GM18517 (cell line): ENCODE measurements at regions not wholly inside any gene's neighbourhood (a gene's known extent, or its start where the extent isn't known, plus 50 kb on each side); places are given as distances from the start of the nearest gene placed in this dataset.

Experiments
- ATAC-seq: cut with Tn5 transposase; IDR thresholded peaks from one replicate; pipeline ENCODE4 v1.9.1; 2021; ENCODE audit warnings: mild to moderate bottlenecking, moderate library complexity; ENCODE audit not compliant: unreplicated experiment

DNA sequence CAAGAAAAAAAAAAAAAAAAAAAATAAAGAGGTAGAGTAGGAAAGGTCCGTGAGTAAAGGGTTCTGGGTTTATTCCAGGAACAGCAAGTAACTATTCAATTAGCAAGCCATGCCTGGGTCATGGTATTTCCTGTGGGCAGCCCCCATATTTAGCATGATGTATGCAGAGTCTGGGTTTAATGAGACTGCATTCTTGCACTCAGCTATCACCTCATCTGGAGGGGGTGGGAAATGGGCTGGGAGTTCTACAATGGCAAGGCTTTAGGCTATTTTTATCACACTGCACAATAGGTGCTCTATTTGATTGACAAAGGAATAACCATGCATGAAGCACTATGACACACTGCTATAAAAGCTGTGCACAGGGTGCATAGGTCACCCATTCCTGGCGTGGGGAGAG is 104.0 kb upstream of the CCL2 start:
- ATAC-seq = no peak

DNA sequence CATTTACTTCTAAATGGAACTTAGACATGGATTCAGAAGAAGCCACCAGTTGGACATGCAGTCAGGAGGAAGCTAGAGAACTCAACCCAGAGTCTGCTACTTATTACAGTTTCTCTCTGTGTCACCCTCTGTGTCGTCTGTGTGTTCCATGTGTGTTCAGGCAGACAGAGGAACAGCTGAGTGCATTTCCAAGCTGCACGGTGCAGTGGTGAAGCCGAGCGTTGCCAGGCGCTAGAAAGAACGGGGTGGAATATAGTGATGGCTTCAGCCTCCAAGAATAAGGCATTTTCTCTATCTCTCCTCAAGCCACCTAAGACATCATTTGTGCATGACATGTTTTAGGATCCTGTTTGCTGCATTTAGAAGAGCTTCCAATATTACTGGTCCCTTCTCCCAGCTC is 101.1 kb upstream of the CCL2 start:
- ATAC-seq = no peak

DNA sequence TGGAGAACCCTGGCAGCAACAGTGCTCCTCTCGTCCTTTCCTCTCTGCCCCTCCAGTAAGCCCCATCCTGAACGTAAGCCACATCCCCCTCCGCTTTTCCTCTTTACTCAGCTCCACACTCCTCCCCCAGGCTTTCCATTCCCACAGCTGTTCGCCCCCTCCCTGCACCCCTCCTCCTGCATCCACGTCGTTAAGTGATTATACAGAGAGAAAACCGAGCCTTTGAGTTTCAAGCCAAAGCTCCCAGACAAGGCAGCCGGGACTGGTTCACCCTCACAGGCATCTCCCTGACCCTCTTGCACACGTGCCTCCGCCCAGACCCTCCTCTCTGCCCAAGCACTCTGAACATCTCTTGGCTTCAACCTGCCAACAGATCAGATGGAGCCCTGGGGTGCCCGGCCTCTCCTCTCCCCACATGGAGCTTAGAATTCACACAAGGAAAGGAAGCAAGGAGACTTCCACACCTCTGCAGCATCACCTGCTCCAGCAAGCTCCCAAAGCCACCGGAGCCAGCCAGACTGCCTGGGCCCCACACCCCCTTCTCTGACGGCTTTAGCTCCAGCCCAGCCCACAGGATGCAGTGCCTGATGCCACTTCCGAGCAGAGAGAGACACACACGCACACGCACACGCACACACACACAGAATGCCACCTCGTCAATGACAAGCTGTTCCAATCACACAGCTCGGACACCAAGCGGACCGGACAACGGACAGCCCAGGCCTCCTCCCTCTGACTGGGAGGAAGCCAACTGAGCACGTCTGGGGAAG is 99.9 kb upstream of the CCL2 start:
- ATAC-seq = no peak

DNA sequence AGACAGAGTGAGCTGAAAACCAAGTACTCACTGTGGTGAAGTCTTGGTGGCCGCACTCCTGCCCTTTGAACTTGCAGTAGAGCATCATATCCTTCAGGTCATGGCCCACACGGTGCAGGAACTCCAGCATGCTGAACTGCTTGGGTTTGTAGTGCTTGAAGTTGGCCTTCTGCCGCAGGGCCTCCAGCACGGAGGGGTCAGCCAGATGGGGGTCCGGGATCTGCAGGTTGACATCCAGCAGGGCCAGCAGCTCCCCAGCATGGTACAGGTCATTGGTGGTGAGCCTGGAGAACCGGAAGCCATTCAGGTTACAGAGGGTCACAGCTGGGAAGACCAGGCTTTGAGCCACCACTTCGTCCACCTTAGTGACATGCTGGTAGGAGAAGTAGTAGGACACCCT is 99.1 kb upstream of the CCL2 start:
- no peak for ATAC-seq

DNA sequence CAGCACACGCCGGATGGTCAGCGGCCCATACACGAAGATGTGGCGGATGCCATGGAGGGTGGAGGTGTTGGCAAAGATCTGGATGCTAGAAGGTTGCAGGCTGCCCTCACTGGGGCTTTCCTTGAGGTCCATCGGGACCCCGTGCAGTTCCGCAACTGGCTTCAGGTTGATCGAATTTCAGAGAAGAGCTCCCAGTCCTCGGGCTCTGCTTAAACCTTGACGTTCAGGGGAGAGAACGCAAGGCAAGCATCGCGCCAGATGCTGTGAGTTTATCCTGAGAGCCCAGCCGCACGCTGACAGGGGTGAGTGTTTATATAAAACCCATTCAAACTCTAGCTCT is 98.7 kb upstream of the CCL2 start:
- no peak for ATAC-seq

DNA sequence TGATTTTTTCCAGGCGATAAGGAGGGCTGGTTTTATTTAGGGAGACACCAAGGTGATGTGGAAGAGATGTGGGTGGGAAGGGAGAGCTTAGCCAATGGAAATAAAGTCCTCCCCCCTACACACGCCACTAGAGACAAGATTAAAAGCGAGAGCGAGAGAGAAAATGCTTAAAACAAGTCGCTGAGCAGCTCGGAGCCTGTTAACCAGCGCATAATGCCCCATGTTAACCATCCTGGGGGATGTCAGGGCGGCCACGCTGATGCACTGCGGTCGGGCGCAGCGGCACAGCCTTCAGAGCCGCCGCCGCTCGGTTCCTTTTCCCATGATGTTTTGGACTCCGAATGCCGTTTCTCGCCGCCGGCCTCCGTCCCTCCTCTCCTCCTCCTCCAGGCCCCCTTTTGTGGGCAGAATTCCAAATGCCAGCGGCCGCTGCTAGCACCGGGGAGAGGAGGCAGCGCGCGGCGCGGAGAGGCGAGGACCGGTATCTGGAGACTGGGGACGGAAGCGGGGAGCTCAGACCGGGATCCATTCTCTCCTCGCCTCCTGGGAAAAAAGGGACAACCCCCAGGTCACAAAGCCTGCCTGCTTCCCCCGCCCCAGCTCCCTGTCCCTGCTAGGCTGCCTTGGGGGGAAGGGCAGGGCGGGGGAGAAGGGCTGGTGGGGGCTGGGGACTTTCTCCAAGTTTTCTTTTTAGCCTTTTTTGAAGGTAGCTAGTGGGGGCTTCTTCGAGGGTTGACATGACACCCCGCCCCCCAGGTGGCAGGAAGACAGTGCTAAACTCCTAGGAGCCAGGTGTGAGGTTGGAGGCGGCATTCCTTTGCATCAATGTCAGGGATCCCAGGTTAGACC is 98.1 kb upstream of the CCL2 start:
- ATAC-seq = no peak

DNA sequence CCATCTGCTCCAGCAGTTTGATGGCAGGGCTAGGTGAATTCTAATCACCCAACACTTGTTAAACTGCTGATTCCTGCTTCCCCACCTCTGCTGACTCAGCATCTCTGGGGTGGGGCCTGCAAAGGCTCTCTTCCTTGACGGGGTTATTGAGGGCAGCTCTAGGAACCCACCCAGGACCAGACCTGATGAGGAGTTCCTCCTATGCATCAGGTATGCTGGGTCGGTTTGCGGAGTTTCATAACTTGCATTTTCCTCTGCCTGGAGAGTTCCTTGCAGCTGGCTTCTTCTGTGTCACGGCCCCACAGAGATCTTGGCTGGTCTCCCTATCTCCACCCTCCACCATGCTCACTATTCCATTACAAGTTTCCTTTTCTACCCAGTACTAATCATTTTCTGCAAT is 93.4 kb upstream of the CCL2 start:
- no peak for ATAC-seq

DNA sequence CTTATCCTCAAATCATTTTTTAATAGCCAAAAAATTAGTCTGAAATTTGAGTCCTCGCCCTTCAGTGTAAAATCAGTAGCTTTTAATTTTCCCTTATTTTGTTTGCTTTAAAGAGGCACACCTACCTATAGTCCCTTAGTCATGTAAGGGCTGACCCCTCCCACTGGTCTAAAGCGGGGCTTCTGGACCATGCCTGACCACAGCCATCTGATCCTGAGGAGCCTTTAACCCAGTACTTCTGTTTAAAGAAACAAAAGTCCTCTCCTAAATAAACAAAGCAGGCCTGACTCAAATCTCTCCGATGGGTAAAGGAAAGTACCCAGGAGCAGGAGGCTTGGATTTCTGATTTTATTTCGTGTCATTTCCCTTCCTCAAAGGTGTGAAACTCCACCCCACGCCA is 92.0 kb upstream of the CCL2 start:
- no peak for ATAC-seq

DNA sequence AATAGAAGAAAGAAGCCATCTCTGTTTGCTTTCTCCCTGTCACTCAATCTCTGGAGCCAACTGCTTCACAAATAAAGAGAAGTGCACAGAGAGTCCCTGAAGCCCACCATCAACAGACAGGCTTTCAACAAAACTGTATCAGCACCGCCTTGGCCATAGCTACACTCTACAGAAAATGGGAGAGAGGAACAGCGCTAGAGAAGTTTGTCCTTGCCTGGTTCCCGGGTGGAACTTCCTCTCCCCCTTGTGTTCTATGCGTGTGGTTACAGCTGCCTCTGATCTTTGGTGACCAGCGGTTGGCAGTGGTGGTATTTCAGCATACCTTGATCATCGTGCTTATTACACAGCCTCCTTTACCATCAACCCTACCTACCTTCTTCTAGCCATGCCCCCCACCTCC is 91.4 kb upstream of the CCL2 start:
- no peak for ATAC-seq

DNA sequence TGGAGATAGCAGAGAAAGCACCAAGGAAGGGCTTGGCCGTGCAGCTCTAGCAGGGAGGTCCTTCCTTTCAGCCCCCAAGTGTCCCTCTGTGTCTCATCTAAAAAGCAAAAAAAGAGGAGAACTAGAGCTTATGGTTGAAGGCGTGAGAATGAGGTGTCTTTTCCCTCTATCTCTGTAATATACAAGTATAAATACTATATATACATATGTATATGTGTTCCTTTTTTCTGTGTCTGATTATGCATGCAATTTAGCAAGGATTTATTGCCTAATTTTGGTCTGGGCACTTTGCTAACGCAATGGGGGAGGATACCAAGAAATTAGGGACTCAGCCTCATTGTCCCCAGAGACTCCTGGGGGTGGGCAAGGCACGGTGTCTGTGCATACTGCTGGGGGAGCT is 90.2 kb upstream of the CCL2 start:
- ATAC-seq = no peak

DNA sequence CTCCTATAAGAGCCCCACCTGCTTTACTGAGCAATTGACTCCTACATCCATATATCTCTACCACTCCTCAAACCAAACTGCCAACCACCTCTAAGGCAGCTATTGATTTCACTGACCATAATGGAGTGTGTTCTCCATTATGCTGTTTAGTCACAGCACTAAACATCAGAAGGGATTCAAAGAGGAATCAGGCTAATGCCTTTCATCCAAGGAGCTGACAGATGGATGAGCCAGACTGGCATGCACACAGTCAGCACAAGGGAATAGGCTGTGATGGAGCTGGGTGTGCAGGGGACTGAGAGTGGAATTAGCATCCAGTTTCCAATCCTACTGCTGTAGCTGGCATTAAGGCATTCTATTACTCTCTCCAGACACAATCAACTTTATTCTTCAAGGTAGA is 88.7 kb upstream of the CCL2 start:
- ATAC-seq = no peak

DNA sequence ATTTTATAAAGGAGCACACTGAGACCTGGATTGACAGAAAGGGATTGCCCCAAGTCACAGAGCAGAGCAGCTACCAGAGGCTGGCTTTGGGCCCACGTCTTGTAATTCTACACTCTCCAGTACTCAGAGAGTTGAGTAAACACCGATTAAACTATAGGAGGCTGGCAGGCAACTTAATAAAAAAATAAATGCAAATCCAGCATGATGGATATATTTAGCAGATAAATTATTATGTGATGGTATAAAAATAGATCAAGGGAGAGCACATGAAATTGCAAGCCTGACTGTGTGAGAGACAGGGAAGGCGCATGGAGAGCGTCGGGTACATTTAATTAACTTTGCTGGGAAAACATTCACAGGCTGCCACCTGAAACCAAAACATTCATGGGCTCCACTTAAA is 87.7 kb upstream of the CCL2 start:
- ATAC-seq = no peak

DNA sequence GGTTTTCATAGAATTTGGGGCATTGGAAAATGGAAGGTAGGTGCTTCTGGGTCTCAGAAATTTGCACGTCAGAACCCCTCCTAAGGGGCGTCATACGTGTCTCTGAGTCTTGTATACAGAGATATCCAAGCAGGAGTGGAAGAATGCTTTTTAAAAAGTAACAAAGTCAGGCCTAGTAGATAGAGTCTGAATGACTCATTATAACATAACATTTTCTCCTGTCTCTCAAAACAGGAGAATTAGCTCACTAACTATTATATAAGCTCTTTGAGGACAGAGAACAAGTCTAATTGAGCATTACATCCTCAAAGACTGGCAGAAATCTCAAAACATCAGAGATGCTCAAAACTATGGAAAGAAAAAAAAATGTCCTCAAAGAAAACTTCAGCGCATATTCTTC is 86.1 kb upstream of the CCL2 start:
- ATAC-seq = no peak

DNA sequence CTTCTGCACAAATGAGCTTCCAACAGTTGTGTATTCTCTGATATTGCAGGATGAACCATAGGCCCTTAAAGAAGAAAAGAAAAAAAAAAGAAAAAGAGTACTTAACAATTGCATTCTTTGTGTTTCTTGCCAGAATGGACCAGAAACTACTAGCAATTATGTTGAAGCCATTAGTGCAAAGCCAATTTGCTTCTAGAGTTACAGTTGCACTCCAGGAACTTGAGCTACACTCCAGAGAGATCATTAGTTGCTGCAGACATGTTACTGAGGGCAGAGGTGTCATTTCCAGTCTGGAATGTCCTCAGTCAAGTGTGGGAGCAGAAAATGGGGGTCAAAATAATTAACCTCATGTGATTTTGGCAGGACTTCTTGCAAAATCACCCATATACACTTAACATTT is 85.6 kb upstream of the CCL2 start:
- ATAC-seq = no peak

DNA sequence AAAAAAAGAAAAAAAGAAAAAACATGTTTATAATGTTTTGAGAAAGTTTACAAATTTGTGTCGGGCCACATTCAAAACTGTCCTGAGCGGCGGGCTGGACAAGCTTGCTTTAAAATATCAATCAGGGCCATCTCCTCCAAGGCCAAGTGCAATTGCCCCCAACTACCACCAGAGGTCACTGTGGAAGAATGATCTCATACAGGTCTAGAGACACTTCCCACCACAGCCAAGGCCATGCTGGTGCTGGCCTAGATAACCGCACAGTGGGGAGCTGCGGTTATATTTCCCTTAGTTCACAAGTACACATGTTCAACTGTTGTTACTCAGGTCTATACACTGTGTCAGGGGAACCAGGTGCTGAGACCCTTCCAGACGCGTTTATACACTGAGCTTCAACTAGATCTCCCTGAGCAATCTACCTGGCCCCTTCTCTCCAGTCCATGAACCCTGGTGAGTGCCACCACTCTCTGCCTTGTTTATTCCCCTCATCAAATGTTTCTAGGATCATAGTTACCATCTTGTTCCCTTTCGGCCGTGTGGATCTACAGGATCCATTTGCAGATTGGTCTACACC is 83.8 kb upstream of the CCL2 start:
- ATAC-seq = no peak

DNA sequence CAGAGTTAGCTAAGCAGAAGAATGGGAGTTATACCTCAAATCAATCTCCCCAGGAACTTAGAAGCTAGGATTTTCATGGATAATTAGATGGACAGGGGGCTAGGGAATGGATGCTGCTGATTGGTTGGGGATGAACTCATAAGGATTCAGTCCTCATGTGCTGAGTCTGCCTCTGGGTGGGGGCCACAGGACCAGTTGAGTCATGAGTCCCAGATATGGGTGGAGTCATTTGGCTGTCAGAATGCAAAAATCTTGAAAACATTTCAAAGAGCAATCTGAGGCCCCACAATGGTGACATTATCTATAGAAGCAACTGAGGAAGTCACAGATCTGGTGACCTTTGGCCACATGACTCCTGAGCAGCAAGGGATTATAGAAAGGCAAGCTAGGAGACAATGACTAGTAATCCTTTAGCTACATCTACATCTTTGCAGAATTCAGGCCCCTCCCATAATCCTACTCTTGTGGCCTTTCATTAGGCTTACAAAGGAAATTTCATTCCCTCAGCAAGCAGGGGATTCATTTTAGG is 82.6 kb upstream of the CCL2 start:
- no peak for ATAC-seq

DNA sequence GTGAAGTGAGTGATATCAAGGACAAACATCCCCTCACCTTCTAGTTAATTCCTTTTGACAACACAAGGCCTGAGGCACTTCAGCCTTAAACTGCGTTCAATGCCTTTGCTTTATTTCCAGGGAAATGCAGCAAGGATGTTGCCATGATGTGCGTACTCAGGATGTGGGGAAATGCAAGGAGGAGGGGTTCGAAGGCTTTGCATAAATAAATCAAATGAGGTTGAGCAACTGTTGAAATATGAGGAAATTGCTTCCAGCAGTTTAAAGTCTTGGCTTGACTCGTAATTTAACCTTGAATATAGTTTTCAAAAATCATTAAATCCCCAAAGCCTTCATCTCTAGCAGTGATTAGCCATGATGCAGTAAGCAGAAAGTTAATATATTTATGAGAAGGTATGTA is 81.8 kb upstream of the CCL2 start:
- no peak for ATAC-seq

DNA sequence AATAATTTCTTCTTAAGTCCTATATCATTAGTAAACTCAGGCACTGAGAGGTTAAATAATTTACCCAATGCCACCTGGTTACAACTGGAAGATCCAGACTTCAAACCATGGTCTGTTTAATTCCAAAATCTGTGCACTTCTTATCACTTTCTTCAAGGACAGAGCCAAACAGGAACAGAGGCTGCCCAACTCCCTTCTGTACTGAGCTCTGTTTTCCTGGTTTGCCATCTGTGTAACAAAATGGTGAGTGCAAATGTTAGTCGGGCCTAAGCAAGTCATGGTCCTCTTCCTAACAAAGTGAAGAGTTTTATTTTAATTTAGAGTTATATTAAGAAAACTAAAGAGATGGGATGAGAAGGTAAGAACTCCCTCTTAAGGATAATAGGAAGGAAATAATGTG is 80.6 kb upstream of the CCL2 start:
- no peak for ATAC-seq

DNA sequence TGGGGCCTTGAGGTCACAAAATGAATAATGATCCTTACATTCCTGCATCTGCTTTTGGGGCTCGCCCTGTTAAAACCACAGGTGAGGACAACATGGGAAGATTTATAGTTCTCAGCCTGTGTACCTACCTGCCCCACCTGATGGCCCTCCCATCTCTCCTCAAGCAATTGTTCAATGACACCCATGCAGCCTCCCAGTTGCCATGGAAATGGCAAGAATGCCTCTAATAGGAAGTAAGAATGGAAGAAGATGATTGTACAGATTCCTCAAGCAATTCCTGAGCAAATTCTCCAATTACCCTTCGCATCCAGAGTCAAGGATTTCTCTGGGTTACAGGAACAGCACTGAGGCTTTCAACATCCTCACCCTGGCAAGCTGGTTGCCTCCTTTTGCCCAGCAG is 78.6 kb upstream of the CCL2 start:
- ATAC-seq = no peak

DNA sequence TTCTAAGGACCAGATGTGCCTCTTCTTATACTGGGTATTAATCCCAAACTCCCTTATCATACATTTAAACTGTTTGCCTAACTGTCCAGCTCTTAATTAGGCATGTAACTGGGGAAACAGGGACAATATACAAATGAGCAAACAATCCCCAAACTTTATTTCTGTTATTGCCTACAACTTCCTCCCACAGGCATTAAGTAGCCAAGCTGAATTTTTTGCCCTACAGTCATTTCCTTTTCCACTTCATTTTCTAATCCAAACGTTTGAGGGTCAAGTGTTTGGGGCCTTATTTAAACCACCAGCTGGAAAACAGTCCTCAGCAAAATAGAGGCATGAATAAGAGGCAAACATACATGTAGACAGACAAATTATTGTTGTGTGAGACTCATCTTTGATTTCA is 77.4 kb upstream of the CCL2 start:
- ATAC-seq = no peak

DNA sequence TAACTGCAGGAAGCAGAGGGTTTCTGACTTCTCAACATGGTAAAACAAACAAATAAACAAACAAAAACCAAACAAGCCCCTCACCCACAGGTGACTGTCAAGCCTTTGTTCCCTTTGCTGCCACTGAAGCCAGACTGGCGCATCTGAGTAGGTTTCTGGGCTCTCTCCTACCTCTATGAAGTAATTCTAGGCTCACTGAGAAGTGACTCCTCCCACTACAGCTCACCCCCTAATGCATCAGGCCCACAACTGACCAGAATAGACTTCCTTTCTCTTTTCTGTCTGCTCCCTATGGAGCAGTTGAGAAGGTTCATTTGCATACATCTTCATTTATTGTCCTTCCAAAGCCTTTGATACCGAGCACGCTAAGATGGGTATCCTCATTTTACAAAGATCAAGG is 77.0 kb upstream of the CCL2 start:
- ATAC-seq = no peak
